ENCODE measurements at regions not wholly inside any gene's neighbourhood (a gene's known extent, or its start where the extent isn't known, plus 50 kb on each side); places are given as distances from the start of the nearest gene placed in this dataset.

DNA sequence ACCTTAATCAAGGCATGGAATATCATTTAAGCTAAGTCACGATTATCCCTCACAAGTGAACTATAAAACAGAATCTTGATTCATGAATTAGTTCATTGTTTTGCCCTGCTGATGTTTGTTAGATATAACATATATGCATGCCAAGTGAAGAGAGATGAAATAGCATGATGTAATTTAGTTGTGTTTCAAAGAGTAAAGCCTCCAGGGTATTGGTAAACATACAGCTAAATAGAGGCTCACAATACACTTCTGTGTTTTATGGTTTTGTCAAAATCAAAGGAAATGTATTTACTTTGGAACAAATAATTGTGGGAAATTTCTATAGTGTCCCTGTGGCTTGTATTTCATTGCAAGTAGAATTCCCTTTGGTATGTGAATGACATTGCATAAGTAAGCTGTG lies 69.0 kb upstream of the LEF1 start:
- Histone ChIP-seq H3K18ac (ENCODE audit: low read length) (no peak overlapping the region), H3K36me3 (ENCODE audit: control insufficient read depth, insufficient read depth, low read length) (no peaks in the 10 kb centered on the region), H3K27ac (ENCODE audit: low read depth, low read length) (no peak overlapping the region), H2AK5ac (ENCODE audit: low read length) (no peak overlapping the region), H2BK120ac (ENCODE audit: low read depth, low read length) (no peak overlapping the region), H3K79me2 (ENCODE audit: control insufficient read depth, insufficient read depth, low read length) (no peaks in the 10 kb centered on the region), H3K79me1 (ENCODE audit: low read length) (no peaks in the 10 kb centered on the region), H4K5ac (ENCODE audit: low read length) (no peak overlapping the region), H2BK5ac (ENCODE audit: low read length) (no peak overlapping the region), H3K56ac (ENCODE audit: low read length) (no peak overlapping the region), H2BK15ac (replicated peaks; ENCODE audit: low read depth) (no peak overlapping the region), H3K9ac (ENCODE audit: low read length) (no peak overlapping the region), H4K8ac (ENCODE audit: low read depth, low read length) (no peak overlapping the region), H3K27me3 (ENCODE audit: insufficient read depth, low read length, poor library complexity) (no peaks in the 10 kb centered on the region), H3K23ac (ENCODE audit: low read length) (no peak overlapping the region), H3K4me1 (ENCODE audit: control insufficient read depth, low read depth, low read length) (peaks cover 2% of the 10 kb centered on the region), H3K4me3 (ENCODE audit: low read length) (no peak overlapping the region), H3K4ac (ENCODE audit: low read depth, low read length) (no peak overlapping the region), H3K4me2 (ENCODE audit: low read length) (no peak overlapping the region)
- WGBS (ENCODE audit: extremely low coverage, insufficient coverage, low lambda C conversion rate) = no CpG with 5 or more reads among the region's 1 CpG
- no peak for DNase-seq

DNA sequence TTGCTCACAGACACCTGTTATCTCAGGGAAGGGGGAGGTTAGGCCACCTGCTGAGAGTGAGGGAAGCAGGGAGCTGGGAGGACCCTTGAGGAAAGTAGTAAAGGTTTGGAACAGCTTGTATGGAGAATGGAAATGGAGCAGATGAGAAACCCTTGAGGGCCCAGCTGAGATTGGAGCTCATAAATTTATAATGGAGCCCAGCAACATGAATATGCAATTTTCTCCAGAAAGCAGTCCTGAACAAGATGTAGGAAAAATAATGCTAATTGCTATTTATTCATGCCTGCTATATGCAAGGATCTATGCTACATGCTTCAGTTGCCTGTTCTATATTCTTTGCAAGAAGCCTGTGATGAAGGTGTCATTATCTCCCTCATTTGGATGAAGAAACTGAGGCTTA lies 67.5 kb upstream of the LEF1 start:
- Histone ChIP-seq H2BK120ac (ENCODE audit: low read depth, low read length) (no peak overlapping the region), H3K4me2 (ENCODE audit: low read length) (no peak overlapping the region), H3K4ac (ENCODE audit: low read depth, low read length) (no peak overlapping the region), H3K4me3 (ENCODE audit: low read length) (no peak overlapping the region), H3K79me2 (ENCODE audit: control insufficient read depth, insufficient read depth, low read length) (no peaks in the 10 kb centered on the region), H4K5ac (ENCODE audit: low read length) (no peak overlapping the region), H2BK5ac (ENCODE audit: low read length) (no peak overlapping the region), H3K18ac (ENCODE audit: low read length) (no peak overlapping the region), H2AK5ac (ENCODE audit: low read length) (no peak overlapping the region), H2BK15ac (replicated peaks; ENCODE audit: low read depth) (no peak overlapping the region), H3K27ac (ENCODE audit: low read depth, low read length) (no peak overlapping the region), H3K9ac (ENCODE audit: low read length) (no peak overlapping the region), H4K8ac (ENCODE audit: low read depth, low read length) (no peak overlapping the region), H3K56ac (ENCODE audit: low read length) (no peak overlapping the region), H3K4me1 (ENCODE audit: control insufficient read depth, low read depth, low read length) (peaks cover 2% of the 10 kb centered on the region), H3K27me3 (ENCODE audit: insufficient read depth, low read length, poor library complexity) (no peaks in the 10 kb centered on the region), H3K79me1 (ENCODE audit: low read length) (no peaks in the 10 kb centered on the region), H3K23ac (ENCODE audit: low read length) (no peak overlapping the region), H3K36me3 (ENCODE audit: control insufficient read depth, insufficient read depth, low read length) (no peaks in the 10 kb centered on the region)
- no peak for DNase-seq

DNA sequence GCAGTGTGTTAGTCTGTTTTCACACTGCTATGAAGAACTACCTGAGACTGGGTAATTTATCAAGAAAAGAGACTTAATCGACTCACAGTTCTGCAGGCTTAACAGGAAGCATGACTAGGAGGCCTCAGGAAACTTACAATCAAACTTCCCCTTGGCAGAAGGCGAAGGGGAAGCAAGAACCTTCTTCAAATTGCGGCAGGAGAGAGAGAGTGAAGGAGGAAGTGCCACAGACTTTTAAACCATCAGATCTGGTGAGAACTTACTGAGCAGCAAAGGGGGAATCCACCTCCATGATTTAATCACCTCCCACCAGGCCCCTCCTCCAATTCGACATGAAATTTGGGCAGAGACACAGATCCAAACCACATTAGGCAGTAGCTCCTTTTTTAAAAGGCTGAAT lies 59.2 kb upstream of the LEF1 start:
- no peak overlapping the region for H3K4me2 ChIP-seq (ENCODE audit: low read length)
- no peak overlapping the region for H3K18ac ChIP-seq (ENCODE audit: low read length)
- H3K36me3 ChIP-seq (ENCODE audit: control insufficient read depth, insufficient read depth, low read length) = no peaks in the 10 kb centered on the region
- no peaks in the 10 kb centered on the region for H3K79me1 ChIP-seq (ENCODE audit: low read length)
- DNase-seq = no peak
- no peak overlapping the region for H3K23ac ChIP-seq (ENCODE audit: low read length)
- no peak overlapping the region for H2BK15ac ChIP-seq (replicated peaks; ENCODE audit: low read depth)
- H2BK5ac ChIP-seq (ENCODE audit: low read length) = no peak overlapping the region
- H3K4me3 ChIP-seq (ENCODE audit: low read length) = no peak overlapping the region
- H3K4ac ChIP-seq (ENCODE audit: low read depth, low read length) = no peak overlapping the region
- no peak overlapping the region for H3K27ac ChIP-seq (ENCODE audit: low read depth, low read length)
- no peak overlapping the region for H4K5ac ChIP-seq (ENCODE audit: low read length)
- no peak overlapping the region for H4K8ac ChIP-seq (ENCODE audit: low read depth, low read length)
- no peak overlapping the region for H2BK120ac ChIP-seq (ENCODE audit: low read depth, low read length)
- no peaks in the 10 kb centered on the region for H3K4me1 ChIP-seq (ENCODE audit: control insufficient read depth, low read depth, low read length)
- H2AK5ac ChIP-seq (ENCODE audit: low read length) = no peak overlapping the region
- H3K79me2 ChIP-seq (ENCODE audit: control insufficient read depth, insufficient read depth, low read length) = no peaks in the 10 kb centered on the region
- no peak overlapping the region for H3K56ac ChIP-seq (ENCODE audit: low read length)
- H3K27me3 ChIP-seq (ENCODE audit: insufficient read depth, low read length, poor library complexity) = no peaks in the 10 kb centered on the region
- no peak overlapping the region for H3K9ac ChIP-seq (ENCODE audit: low read length)
- WGBS (ENCODE audit: extremely low coverage, insufficient coverage, low lambda C conversion rate) = no CpG with 5 or more reads among the region's 4 CpGs

DNA sequence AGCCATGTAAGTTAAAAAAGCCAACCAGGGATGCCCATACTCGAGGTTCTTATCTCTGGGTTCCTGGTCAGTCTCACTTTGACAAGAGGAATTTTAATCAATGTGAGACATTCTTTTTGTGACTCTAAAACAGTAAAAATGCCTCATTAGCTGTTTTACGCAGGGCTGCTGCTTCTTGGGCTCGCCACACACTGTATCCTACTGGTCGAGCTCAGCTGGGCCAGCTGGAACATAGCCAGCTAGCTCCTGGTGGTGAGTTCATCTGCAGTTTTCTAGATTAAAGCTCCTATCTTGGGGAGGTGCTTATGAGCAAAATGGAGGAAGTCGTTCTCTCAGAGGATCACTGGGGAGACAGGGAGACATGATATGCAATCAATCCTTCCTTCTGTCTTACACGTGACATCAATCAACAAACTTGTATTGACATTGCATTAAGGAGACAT lies 55.9 kb upstream of the LEF1 start:
- H3K36me3 ChIP-seq (ENCODE audit: control insufficient read depth, insufficient read depth, low read length) = no peaks in the 10 kb centered on the region
- H3K18ac ChIP-seq (ENCODE audit: low read length) = no peak overlapping the region
- no peak overlapping the region for H2AK5ac ChIP-seq (ENCODE audit: low read length)
- no peak overlapping the region for H2BK15ac ChIP-seq (replicated peaks; ENCODE audit: low read depth)
- no peak overlapping the region for H4K8ac ChIP-seq (ENCODE audit: low read depth, low read length)
- H3K4me2 ChIP-seq (ENCODE audit: low read length) = no peak overlapping the region
- no peaks in the 10 kb centered on the region for H3K79me1 ChIP-seq (ENCODE audit: low read length)
- H3K9ac ChIP-seq (ENCODE audit: low read length) = no peak overlapping the region
- DNase-seq = peak; percentile 91
- H3K56ac ChIP-seq (ENCODE audit: low read length) = no peak overlapping the region
- no peaks in the 10 kb centered on the region for H3K27me3 ChIP-seq (ENCODE audit: insufficient read depth, low read length, poor library complexity)
- H3K79me2 ChIP-seq (ENCODE audit: control insufficient read depth, insufficient read depth, low read length) = no peaks in the 10 kb centered on the region
- no peak overlapping the region for H4K5ac ChIP-seq (ENCODE audit: low read length)
- H3K27ac ChIP-seq (ENCODE audit: low read depth, low read length) = no peak overlapping the region
- H3K4me1 ChIP-seq (ENCODE audit: control insufficient read depth, low read depth, low read length) = no peaks in the 10 kb centered on the region
- no peak overlapping the region for H3K4me3 ChIP-seq (ENCODE audit: low read length)
- H2BK5ac ChIP-seq (ENCODE audit: low read length) = no peak overlapping the region
- no peak overlapping the region for H3K23ac ChIP-seq (ENCODE audit: low read length)
- no CpG with 5 or more reads among the region's 6 CpGs for WGBS (ENCODE audit: extremely low coverage, insufficient coverage, low lambda C conversion rate)
- H3K4ac ChIP-seq (ENCODE audit: low read depth, low read length) = no peak overlapping the region
- H2BK120ac ChIP-seq (ENCODE audit: low read depth, low read length) = no peak overlapping the region

DNA sequence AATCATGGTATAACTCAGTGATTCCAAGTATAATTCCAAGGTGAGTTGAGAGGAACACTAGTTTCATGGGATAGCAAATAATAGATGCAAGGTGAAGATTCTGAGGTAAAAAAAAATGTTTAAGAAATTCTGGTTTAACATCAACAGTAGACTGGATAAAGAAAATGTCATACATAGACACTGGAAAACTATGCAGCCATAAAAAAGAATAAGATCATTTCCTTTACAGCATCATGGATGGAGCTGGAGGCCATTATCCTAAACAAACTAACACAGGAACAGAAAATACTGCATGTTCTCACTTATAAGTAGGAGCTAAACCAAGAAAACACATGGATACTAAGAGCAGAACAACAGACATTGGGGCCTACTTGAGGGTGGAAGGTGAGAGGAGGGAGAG lies 54.6 kb upstream of the LEF1 start:
- H3K27ac ChIP-seq (ENCODE audit: low read depth, low read length) = no peak overlapping the region
- no peaks in the 10 kb centered on the region for H3K4me1 ChIP-seq (ENCODE audit: control insufficient read depth, low read depth, low read length)
- H3K9ac ChIP-seq (ENCODE audit: low read length) = no peak overlapping the region
- H4K5ac ChIP-seq (ENCODE audit: low read length) = no peak overlapping the region
- no peaks in the 10 kb centered on the region for H3K79me1 ChIP-seq (ENCODE audit: low read length)
- H4K8ac ChIP-seq (ENCODE audit: low read depth, low read length) = no peak overlapping the region
- H3K56ac ChIP-seq (ENCODE audit: low read length) = no peak overlapping the region
- H3K4ac ChIP-seq (ENCODE audit: low read depth, low read length) = no peak overlapping the region
- no peak overlapping the region for H2BK120ac ChIP-seq (ENCODE audit: low read depth, low read length)
- no peak overlapping the region for H3K4me2 ChIP-seq (ENCODE audit: low read length)
- no peaks in the 10 kb centered on the region for H3K36me3 ChIP-seq (ENCODE audit: control insufficient read depth, insufficient read depth, low read length)
- no peak overlapping the region for H3K18ac ChIP-seq (ENCODE audit: low read length)
- H3K27me3 ChIP-seq (ENCODE audit: insufficient read depth, low read length, poor library complexity) = no peaks in the 10 kb centered on the region
- no peak overlapping the region for H2BK15ac ChIP-seq (replicated peaks; ENCODE audit: low read depth)
- no peak overlapping the region for H2AK5ac ChIP-seq (ENCODE audit: low read length)
- no peak overlapping the region for H3K23ac ChIP-seq (ENCODE audit: low read length)
- no peak overlapping the region for H2BK5ac ChIP-seq (ENCODE audit: low read length)
- DNase-seq = no peak
- no peak overlapping the region for H3K4me3 ChIP-seq (ENCODE audit: low read length)
- H3K79me2 ChIP-seq (ENCODE audit: control insufficient read depth, insufficient read depth, low read length) = no peaks in the 10 kb centered on the region

DNA sequence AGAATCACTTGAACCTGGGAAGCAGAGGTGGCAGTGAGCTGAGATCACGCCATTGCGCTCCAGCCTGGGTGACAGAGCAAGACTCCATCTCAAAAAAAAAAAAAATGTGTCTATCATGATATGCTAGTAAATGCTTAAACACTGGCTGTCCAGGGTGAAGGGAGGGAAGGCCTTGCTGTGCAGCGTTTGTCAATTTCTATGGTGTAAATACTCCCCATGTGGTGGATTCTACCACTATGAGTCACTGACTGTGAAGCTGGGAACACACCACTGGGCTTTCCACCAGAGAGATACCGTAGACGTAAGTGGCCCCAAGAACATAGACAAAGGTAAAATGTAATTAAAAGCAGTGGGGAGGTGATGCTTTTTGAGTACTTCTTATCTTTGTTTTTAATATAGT lies 51.3 kb upstream of the LEF1 start:
- WGBS (ENCODE audit: extremely low coverage, insufficient coverage, low lambda C conversion rate) = no CpG with 5 or more reads among the region's 5 CpGs
- no peak overlapping the region for H3K23ac ChIP-seq (ENCODE audit: low read length)

More for the DNA sequence above, 51.3 kb upstream of the LEF1 start:
- peak; percentile 12 for DNase-seq
- Histone ChIP-seq H3K4me3 (ENCODE audit: low read length) (no peak overlapping the region), H3K79me2 (ENCODE audit: control insufficient read depth, insufficient read depth, low read length) (no peaks in the 10 kb centered on the region), H3K4me1 (ENCODE audit: control insufficient read depth, low read depth, low read length) (no peaks in the 10 kb centered on the region), H3K27ac (ENCODE audit: low read depth, low read length) (no peak overlapping the region), H2BK15ac (replicated peaks; ENCODE audit: low read depth) (no peak overlapping the region), H3K18ac (ENCODE audit: low read length) (no peak overlapping the region), H3K4me2 (ENCODE audit: low read length) (no peak overlapping the region), H2BK5ac (ENCODE audit: low read length) (no peak overlapping the region), H2BK120ac (ENCODE audit: low read depth, low read length) (no peak overlapping the region), H3K56ac (ENCODE audit: low read length) (no peak overlapping the region), H2AK5ac (ENCODE audit: low read length) (no peak overlapping the region), H3K36me3 (ENCODE audit: control insufficient read depth, insufficient read depth, low read length) (no peaks in the 10 kb centered on the region), H3K79me1 (ENCODE audit: low read length) (no peaks in the 10 kb centered on the region), H3K27me3 (ENCODE audit: insufficient read depth, low read length, poor library complexity) (no peaks in the 10 kb centered on the region), H3K9ac (ENCODE audit: low read length) (no peak overlapping the region), H4K5ac (ENCODE audit: low read length) (no peak overlapping the region), H4K8ac (ENCODE audit: low read depth, low read length) (no peak overlapping the region), H3K4ac (ENCODE audit: low read depth, low read length) (no peak overlapping the region)
